ENCODE measurements at regions not wholly inside any gene's neighbourhood (a gene's known extent, or its start where the extent isn't known, plus 50 kb on each side); places are given as distances from the start of the nearest gene placed in this dataset.
"Not testable (repeated sequence)": the region's sequence is repeated elsewhere in the genome, so short reads cannot be mapped to it uniquely, and the experiment has no call there.

DNA sequence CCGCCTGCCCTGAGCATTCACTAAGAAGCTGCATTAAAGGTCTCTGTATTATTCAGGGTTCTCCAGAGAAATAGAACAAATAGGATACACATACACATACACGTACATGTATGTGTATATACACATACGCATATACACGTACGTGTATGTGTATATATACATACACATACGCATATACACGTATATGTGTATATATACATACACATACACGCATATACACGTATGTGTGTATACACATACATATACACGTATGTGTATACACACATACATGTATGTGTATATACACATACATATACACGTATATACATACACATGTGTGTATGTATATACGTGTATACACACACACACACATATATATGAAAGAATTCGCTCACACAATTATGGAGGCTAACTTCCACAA lies 108.9 kb upstream of the BARHL2 start:
- TF ChIP-seq, protein P1, sequence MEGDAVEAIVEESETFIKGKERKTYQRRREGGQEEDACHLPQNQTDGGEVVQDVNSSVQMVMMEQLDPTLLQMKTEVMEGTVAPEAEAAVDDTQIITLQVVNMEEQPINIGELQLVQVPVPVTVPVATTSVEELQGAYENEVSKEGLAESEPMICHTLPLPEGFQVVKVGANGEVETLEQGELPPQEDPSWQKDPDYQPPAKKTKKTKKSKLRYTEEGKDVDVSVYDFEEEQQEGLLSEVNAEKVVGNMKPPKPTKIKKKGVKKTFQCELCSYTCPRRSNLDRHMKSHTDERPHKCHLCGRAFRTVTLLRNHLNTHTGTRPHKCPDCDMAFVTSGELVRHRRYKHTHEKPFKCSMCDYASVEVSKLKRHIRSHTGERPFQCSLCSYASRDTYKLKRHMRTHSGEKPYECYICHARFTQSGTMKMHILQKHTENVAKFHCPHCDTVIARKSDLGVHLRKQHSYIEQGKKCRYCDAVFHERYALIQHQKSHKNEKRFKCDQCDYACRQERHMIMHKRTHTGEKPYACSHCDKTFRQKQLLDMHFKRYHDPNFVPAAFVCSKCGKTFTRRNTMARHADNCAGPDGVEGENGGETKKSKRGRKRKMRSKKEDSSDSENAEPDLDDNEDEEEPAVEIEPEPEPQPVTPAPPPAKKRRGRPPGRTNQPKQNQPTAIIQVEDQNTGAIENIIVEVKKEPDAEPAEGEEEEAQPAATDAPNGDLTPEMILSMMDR (IDR thresholded peaks at IDR 0.05; ENCODE audit: insufficient read depth, missing control alignments), result no peak
- no peak for FAIRE-seq
- DNase-seq (ENCODE audit: insufficient read length, low spot score), result no peak

DNA sequence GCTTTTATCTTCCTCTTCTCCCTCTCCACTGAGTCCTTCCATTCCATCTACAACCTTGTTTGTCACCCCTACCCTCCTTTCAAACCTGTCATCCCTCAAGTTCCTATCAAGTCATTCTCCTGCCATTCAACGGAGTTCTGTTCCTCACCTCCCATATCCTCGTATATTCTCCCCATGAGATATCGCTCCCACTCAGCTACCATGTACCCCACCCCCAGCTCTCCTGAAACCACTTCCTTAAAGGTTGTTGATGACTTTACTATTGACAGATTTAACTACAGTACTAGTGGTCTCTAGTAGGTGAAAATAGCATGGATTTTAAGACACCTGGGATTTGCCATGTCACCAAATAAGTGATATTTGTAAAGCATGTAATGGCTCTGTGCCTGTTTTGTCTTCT lies 107.4 kb upstream of the BARHL2 start:
- TF ChIP-seq, protein P1 (IDR thresholded peaks at IDR 0.05; ENCODE audit: insufficient read depth, missing control alignments), result no peak
- DNase-seq (ENCODE audit: insufficient read length, low spot score) (no peak), FAIRE-seq (no peak)

DNA sequence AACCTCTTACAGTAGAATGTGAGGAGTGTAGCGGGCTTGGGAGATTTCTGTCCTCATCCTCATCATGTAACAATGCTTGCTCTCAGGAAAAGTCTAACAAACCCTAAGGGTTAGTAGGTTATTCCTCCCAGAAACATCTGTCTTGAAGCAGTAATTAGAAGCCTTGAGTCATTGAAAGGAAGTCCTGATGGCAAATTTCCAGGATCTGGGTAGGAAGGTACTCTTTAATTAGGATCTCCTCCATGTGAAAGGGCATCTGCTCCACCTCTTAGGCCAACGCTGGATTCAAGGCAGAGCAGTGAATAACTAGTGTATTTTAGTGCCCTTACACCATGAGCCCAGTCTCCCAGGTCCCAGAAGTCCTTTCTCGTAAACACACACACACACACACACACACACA lies 106.6 kb upstream of the BARHL2 start:
- FAIRE-seq (no peak), DNase-seq (ENCODE audit: insufficient read length, low spot score) (no peak)
- TF ChIP-seq, protein P1 (IDR thresholded peaks at IDR 0.05; ENCODE audit: insufficient read depth, missing control alignments), result no peak

DNA sequence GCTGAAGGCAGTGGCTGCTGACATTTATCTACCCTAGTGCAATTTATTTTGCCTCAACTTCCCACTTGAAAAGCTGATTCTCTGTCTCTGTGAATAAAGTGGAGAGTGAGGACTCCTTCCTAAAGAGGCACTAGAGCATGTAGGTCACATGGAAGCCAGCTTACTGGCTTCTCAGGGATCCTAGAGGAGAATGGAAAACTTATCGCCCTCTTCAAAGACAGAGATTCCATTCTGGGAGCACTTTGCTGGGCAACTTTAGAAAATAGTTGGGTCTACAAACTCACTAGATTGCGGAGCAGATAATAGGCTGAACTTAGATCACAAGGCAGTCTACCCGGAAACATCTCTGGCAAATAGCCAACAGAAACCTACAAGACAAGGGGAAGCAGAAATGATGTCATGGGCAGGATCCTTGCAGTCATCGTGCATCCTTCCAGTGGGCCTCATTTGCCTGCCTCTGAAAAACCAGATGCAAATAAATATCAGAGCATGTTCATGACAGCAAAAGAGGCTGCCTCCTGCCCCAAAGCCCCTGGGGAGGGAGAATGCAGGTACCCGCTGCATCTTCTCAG lies 104.8 kb upstream of the BARHL2 start:
- TF ChIP-seq, protein P1 (IDR thresholded peaks at IDR 0.05; ENCODE audit: insufficient read depth, missing control alignments), result no peak
- DNase-seq (ENCODE audit: insufficient read length, low spot score) (no peak), FAIRE-seq (no peak)

DNA sequence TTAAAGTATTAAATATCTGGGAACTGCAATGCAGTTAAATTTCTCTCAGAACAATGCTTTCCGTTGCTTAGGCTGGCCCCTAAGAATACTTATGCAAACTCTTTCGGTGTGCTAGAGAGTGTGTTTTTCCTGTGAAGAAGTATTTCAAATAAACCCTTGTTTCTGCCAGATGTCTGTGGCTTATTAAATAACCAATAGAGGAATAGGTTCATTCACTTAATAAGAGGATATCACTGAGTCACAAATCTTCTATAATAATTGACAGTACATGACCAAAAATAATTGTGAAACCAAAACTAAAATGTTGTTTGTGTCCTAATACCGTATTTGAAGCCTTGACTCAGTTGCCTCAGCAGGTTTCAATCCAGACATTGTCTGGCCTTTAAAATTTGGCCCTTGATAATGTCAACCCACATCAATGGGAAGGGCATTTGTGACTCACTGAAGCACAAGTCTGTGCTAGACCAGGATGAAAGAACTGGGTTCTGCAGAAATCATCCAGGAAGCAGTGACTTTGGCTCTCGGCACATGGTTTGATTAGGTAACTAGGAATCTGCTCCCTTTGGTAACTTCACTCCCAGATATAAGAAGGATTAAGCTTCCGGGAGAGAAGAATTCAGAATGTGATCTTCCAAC lies 104.2 kb upstream of the BARHL2 start:
- TF ChIP-seq, protein P1 (IDR thresholded peaks at IDR 0.05; ENCODE audit: insufficient read depth, missing control alignments), result no peak

DNA sequence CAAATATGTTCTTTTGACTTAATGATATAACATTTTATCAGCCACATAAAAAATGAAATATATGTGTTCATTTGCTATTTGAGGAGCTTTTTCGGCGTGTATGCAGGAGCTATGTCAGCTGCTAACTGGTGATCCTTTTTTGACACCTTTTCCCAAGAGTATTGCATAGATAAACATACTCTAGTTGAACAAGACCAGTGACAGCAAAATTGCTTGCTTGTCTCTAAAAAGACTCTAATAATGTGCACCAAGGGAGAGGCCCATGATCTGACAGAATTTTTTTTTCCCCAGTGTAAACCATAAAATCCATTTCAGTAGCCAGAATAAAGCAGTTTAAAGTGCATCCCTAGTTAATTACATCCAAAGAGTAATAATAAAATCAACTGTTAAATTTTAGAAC lies 103.6 kb upstream of the BARHL2 start:
- no peak for DNase-seq (ENCODE audit: insufficient read length, low spot score)
- TF ChIP-seq, protein P1 (IDR thresholded peaks at IDR 0.05; ENCODE audit: insufficient read depth, missing control alignments), result no peak
- FAIRE-seq, result no peak

More for the DNA sequence above, 104.2 kb upstream of the BARHL2 start:
- DNase-seq (ENCODE audit: insufficient read length, low spot score), result no peak
- FAIRE-seq, result no peak

DNA sequence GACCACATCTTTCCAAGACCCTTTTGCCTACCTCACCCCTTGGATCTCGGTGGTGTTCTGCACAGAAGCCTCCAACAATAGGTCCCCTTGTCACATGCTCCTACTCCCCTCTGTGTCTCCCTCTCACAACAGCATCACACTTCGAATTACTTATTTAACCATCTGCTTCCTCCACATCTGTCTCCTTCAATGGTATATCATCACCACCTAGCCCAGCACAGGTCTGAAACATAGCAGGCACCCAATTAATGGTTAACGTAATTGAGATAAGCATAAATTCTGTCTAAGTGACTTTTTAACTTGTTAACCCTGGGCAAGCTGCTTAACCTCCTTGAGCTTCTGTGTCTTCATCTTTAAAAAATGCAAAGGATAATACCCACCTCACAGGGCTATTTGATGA lies 100.3 kb upstream of the BARHL2 start:
- TF ChIP-seq, protein P1 (IDR thresholded peaks at IDR 0.05; ENCODE audit: insufficient read depth, missing control alignments), result no peak
- no peak for FAIRE-seq

DNA sequence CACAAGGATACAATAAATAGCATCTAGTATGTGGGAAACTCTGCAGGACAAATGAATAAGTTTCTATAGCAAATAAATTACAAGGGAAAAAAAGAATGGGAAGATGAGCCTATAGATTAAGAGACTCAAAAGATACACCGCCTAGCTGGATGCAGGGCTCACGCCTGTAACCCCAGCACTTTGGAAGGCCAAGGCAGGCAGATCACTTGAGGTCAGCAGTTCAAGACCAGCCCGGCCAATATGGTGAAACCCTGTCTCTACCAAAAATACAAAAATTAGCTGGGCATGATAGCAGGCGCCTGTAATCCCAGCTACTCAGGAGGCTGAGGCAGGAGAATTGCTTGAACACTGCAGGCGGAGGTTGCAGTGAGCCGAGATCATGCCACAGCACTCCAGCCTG lies 95.1 kb upstream of the BARHL2 start:
- FAIRE-seq; DNase-seq (ENCODE audit: insufficient read length, low spot score): not testable (repeated sequence)

More for the DNA sequence above, 100.3 kb upstream of the BARHL2 start:
- no peak for DNase-seq (ENCODE audit: insufficient read length, low spot score)

DNA sequence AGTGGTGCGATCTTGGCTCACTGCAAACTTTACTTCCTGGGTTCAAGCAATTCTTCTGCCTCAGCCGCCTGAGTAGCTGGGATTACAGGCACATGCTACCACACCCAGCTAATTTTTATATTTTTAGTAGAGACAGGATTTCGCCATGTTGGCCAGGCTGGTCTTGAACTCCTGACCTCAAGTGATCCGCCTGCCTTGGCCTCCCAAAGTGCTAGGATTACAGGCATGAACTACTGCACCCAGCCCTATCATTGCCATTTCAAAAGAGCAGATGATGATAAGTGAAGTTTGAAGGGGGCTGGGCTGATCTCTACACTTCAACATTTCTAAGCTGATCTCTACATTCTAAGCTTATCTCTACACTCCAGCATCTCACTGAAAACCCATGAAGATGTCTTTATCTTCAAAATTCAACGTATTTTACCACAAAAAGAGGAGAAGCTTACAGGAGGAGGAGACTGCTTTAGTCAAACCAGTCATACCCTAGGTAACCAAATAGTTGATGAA lies 94.4 kb upstream of the BARHL2 start:
- FAIRE-seq; DNase-seq (ENCODE audit: insufficient read length, low spot score): not testable (repeated sequence)

Data from D721Med (cell line).